Kidney (tissue), 13 donors: ENCODE measurements at regions not wholly inside any gene's neighbourhood (a gene's known extent, or its start where the extent isn't known, plus 50 kb on each side); places are given as distances from the start of the nearest gene placed in this dataset.

Experiments
- DNase-seq, 5 donors: peaks; one replicate each; pipeline ENCODE4 v3.0.0-alpha.2; 2013 to 2020
- FAIRE-seq: peaks from 2 replicates; lab custom pipeline; 2012; peaks lifted over from hg19 to GRCh38; lab: Jason Lieb, UNC
- H3K27ac ChIP-seq, 2 donors: one replicate each; pipeline ENCODE4 v1.7.0; 2013; ENCODE audit warnings: low read depth in 2 of 2, low read length in 2 of 2, inconsistent platforms in 1 of 2
- H3K27me3 ChIP-seq: one replicate; pipeline ENCODE4 v1.7.1; 2013; ENCODE audit warnings: low read length, inconsistent platforms; ENCODE audit not compliant: control insufficient read depth, insufficient read depth
- H3K36me3 ChIP-seq, 3 donors: one replicate each; pipeline versions ENCODE4 v1.7.0 to v1.7.1; 2013; ENCODE audit warnings: low read length in 3 of 3, control low read depth in 1 of 3, inconsistent platforms in 1 of 3; ENCODE audit not compliant: insufficient read depth in 3 of 3, control insufficient read depth in 2 of 3
- H3K4me1 ChIP-seq, 3 donors: one replicate each; pipeline versions ENCODE4 v1.7.0 to v1.7.1; 2013; ENCODE audit warnings: low read length in 3 of 3, inconsistent platforms in 1 of 3, low read depth in 1 of 3; ENCODE audit not compliant: control insufficient read depth in 2 of 3, insufficient read depth in 2 of 3
- H3K4me3 ChIP-seq, 3 donors: one replicate each; pipeline versions ENCODE4 v1.7.0 to v1.8.1; 2013; ENCODE audit warnings: low read length in 3 of 3, control low read depth in 1 of 3, inconsistent platforms in 1 of 3
- H3K9ac ChIP-seq, 3 donors: one replicate each; pipeline versions ENCODE4 v1.7.0 to v1.7.1; 2013; ENCODE audit warnings: low read length in 3 of 3, control low read depth in 1 of 3, inconsistent platforms in 1 of 3
- H3K9me3 ChIP-seq, 3 donors: one replicate each; pipeline versions ENCODE4 v1.7.0 to v1.7.1; 2013; ENCODE audit warnings: low read length in 3 of 3, control low read depth in 1 of 3, inconsistent platforms in 1 of 3; ENCODE audit not compliant: control insufficient read depth in 2 of 3, insufficient read depth in 1 of 3
- CTCF ChIP-seq: IDR thresholded peaks from 3 replicates; pipeline ENCODE4 v1.5.1; 2012; ENCODE audit warnings: mild to moderate bottlenecking, moderate library complexity, borderline replicate concordance; ENCODE audit not compliant: insufficient read depth; ENCODE audit errors: extremely low read depth
- intact Hi-C: fragments of 100-400 bp; cut with DNase I; formaldehyde crosslinking; loops from one replicate; pipeline ENCODE4 v1.11.1; 2022
- donor health status: control.
- donor health status: control.
- donor health status: control.
- donor health status: control.
- donor health status: control.
- donor health status: DM: yes; HTN: yes; CAD: no.
- donor health status: Normal renal cell carcinoma (clear cell type).

- no peaks in the 10 kb centered on the region for H3K27me3 ChIP-seq
- no peak for FAIRE-seq
- H3K36me3 ChIP-seq: no peaks in the 10 kb centered on the region
- H3K27ac ChIP-seq: no peak overlapping the region
- no peaks in the 10 kb centered on the region for H3K9me3 ChIP-seq
- H3K4me1 ChIP-seq: no peaks in the 10 kb centered on the region
- TF ChIP-seq CTCF: no peak
- no peak overlapping the region for H3K9ac ChIP-seq
- intact Hi-C loops: no loop called here
- DNase-seq: no peak
- no peak overlapping the region for H3K4me3 ChIP-seq
These were observed 440.0 kb downstream of the SLC16A7 start for GRCh38 chr12:60035835-60036234.

GRCh38 chr12:60042835-60043234, 447.0 kb downstream of the SLC16A7 start:
- FAIRE-seq: no peak
- intact Hi-C loops: no loop called here

GRCh38 chr12:60043236-60043635, 447.4 kb downstream of the SLC16A7 start:
- Histone ChIP-seq H3K27me3 (no peaks in the 10 kb centered on the region), H3K4me3 (no peak overlapping the region), H3K9ac (no peak overlapping the region), H3K27ac (no peak overlapping the region), H3K4me1 (no peaks in the 10 kb centered on the region), H3K36me3 (no peaks in the 10 kb centered on the region), H3K9me3 (no peaks in the 10 kb centered on the region)
- FAIRE-seq: no peak
- DNase-seq: peak in 2 of 5 donors; percentile 13 to 22
- no peak for TF ChIP-seq CTCF
- intact Hi-C loops: no loop called here

More at GRCh38 chr12:60042835-60043234, 447.0 kb downstream of the SLC16A7 start:
- no peak overlapping the region for H3K4me3 ChIP-seq
- TF ChIP-seq CTCF: no peak
- no peak overlapping the region for H3K27ac ChIP-seq
- H3K9me3 ChIP-seq: no peaks in the 10 kb centered on the region
- H3K4me1 ChIP-seq: no peaks in the 10 kb centered on the region
- no peak overlapping the region for H3K9ac ChIP-seq
- no peaks in the 10 kb centered on the region for H3K36me3 ChIP-seq
- no peaks in the 10 kb centered on the region for H3K27me3 ChIP-seq
- no peak for DNase-seq

DNA sequence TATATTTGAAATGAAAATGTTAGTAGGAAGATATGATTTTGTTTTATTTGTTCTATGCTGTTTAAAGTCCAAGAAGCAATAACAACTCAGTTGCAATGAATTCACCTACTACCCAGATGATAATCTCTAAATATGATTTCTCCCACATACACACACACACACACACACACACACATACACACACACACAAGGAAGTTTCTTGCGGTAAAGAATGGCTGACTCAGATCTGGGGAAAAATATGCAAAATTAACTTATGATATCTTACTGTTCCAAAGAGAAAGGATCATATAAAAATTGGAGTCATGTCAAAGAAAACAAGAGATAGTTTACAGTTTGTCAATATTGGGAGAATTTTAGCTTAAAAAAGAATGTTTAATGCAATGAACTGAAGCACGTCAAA, 456.7 kb downstream of the SLC16A7 start:
- DNase-seq: no peak
- TF ChIP-seq CTCF: no peak
- intact Hi-C loops: no loop called here

More for the DNA sequence above, 456.7 kb downstream of the SLC16A7 start:
- H3K27ac ChIP-seq: no peak overlapping the region
- no peaks in the 10 kb centered on the region for H3K9me3 ChIP-seq
- FAIRE-seq: no peak
- H3K36me3 ChIP-seq: no peaks in the 10 kb centered on the region
- H3K27me3 ChIP-seq: no peaks in the 10 kb centered on the region
- H3K4me3 ChIP-seq: no peak overlapping the region
- H3K9ac ChIP-seq: no peak overlapping the region
- no peaks in the 10 kb centered on the region for H3K4me1 ChIP-seq
